Keratinocyte (primary cell): ENCODE measurements at regions not wholly inside any gene's neighbourhood (a gene's known extent, or its start where the extent isn't known, plus 50 kb on each side); places are given as distances from the start of the nearest gene placed in this dataset.

ENCODE experiments used
- DNase-seq: peaks from one replicate; pipeline ENCODE4 v3.0.0-alpha.2; 2011; ENCODE audit warnings: low read depth, missing footprints, low spot score
- FAIRE-seq: peaks from 2 replicates; lab custom pipeline; 2011; peaks lifted over from hg19 to GRCh38; lab: Jason Lieb, UNC
- H2AFZ ChIP-seq: 2 replicates; pipeline ENCODE4 v1.6.0; 2012; ENCODE audit warnings: low read length, control low read depth, inconsistent platforms; ENCODE audit not compliant: control insufficient read depth
- H3K27ac ChIP-seq: 2 replicates; pipeline ENCODE4 v1.5.1; 2011; ENCODE audit warnings: low read length; ENCODE audit not compliant: control insufficient read depth, insufficient read depth
- H3K27me3 ChIP-seq: 3 replicates; pipeline ENCODE4 v1.6.0; 2011; ENCODE audit warnings: low read length; ENCODE audit not compliant: control insufficient read depth, insufficient read depth; ENCODE audit errors: extremely low read depth
- H3K36me3 ChIP-seq, 2 experiments: 2 replicates in 1 of 2; 3 replicates in 1 of 2; pipeline ENCODE4 v1.5.1; 2011; ENCODE audit warnings: low read length in 2 of 2, mild to moderate bottlenecking in 1 of 2; ENCODE audit not compliant: control insufficient read depth in 2 of 2, insufficient read depth in 2 of 2; ENCODE audit errors: extremely low read depth in 1 of 2
- H3K4me1 ChIP-seq: 3 replicates; pipeline ENCODE4 v1.5.1; 2011; ENCODE audit warnings: low read length; ENCODE audit not compliant: control insufficient read depth, insufficient read depth; ENCODE audit errors: extremely low read depth
- H3K4me2 ChIP-seq: 3 replicates; pipeline ENCODE4 v1.6.0; 2011; ENCODE audit warnings: low read depth, low read length; ENCODE audit not compliant: control insufficient read depth, insufficient read depth; ENCODE audit errors: extremely low read depth
- H3K4me3 ChIP-seq, 3 experiments: fragments of 200-600 bp in 1 of 3; sonication (generic) in 1 of 3; 2 replicates in 2 of 3; 3 replicates in 1 of 3; pipeline ENCODE4 v1.5.1; 2011 to 2016; ENCODE audit warnings: low read length in 3 of 3, mild to moderate bottlenecking in 3 of 3, control low read depth in 2 of 3, inconsistent platforms in 1 of 3, low read depth in 1 of 3, mixed read lengths in 1 of 3, mixed run types in 1 of 3, moderate library complexity in 1 of 3; ENCODE audit not compliant: control insufficient read depth in 2 of 3, insufficient read depth in 2 of 3; ENCODE audit errors: extremely low read depth in 1 of 3
- H3K79me2 ChIP-seq: 2 replicates; pipeline ENCODE4 v1.6.0; 2012; ENCODE audit warnings: low read length; ENCODE audit not compliant: control insufficient read depth, insufficient read depth
- H3K9ac ChIP-seq: 3 replicates; pipeline ENCODE4 v1.6.0; 2011; ENCODE audit warnings: low read length; ENCODE audit not compliant: control insufficient read depth, insufficient read depth; ENCODE audit errors: extremely low read depth
- H3K9me1 ChIP-seq: 3 replicates; pipeline ENCODE4 v1.6.0; 2011; ENCODE audit warnings: low read length; ENCODE audit not compliant: control insufficient read depth, insufficient read depth; ENCODE audit errors: extremely low read depth
- H3K9me3 ChIP-seq: 2 replicates; pipeline ENCODE4 v1.5.1; 2012; ENCODE audit warnings: low read depth, low read length; ENCODE audit not compliant: control insufficient read depth
- H4K20me1 ChIP-seq: 3 replicates; pipeline ENCODE4 v1.6.0; 2011; ENCODE audit warnings: low read length; ENCODE audit not compliant: control insufficient read depth, insufficient read depth; ENCODE audit errors: extremely low read depth
- CTCF ChIP-seq, 3 experiments: IDR thresholded peaks in 1 of 3; conservative IDR thresholded peaks in 1 of 3; optimal IDR thresholded peaks in 1 of 3; 2 replicates in 2 of 3; 3 replicates in 1 of 3; pipeline versions ENCODE3 to v1.5.1; 2011; ENCODE audit warnings: low read length in 3 of 3, mild to moderate bottlenecking in 3 of 3, moderate library complexity in 2 of 3, control low read depth in 1 of 3, inconsistent platforms in 1 of 3; ENCODE audit not compliant: insufficient read depth in 2 of 3; ENCODE audit errors: extremely low read depth in 1 of 3
- EZH2 ChIP-seq: IDR thresholded peaks from one replicate; pipeline ENCODE4 v1.6.1; 2012; ENCODE audit warnings: inconsistent platforms, mild to moderate bottlenecking, low read length, moderate library complexity
- dilution Hi-C: fragments of 300-500 bp; cut with MboI; formaldehyde crosslinking; loops from one replicate; pipeline ENCODE4 v1.7.0; 2020; ENCODE audit warnings: low sequenced_read_pairs; ENCODE audit not compliant: extremely low pct_ligation_motif_present

GRCh38 chr2:8059255-8059654 is 622.6 kb upstream of the ID2 start:
- Histone ChIP-seq H3K79me2 (no peaks in the 10 kb centered on the region), H3K4me1 (no peaks in the 10 kb centered on the region), H3K4me2 (no peak overlapping the region), H4K20me1 (no peaks in the 10 kb centered on the region), H2AFZ (no peak overlapping the region), H3K9me1 (no peaks in the 10 kb centered on the region), H3K27me3 (no peaks in the 10 kb centered on the region), H3K4me3 (no peak overlapping the region), H3K36me3 (no peaks in the 10 kb centered on the region), H3K9ac (no peak overlapping the region), H3K9me3 (no peaks in the 10 kb centered on the region), H3K27ac (no peak overlapping the region)
- dilution Hi-C loops, result no loop called here
- FAIRE-seq (no peak), DNase-seq (no peak)
- no peak for TF ChIP-seq CTCF (optimal IDR thresholded peaks at IDR 0.05 in 1 of 3, IDR thresholded peaks at IDR 0.05 in 1 of 3, conservative IDR thresholded peaks at IDR 0.05 in 1 of 3; ENCODE audit: extremely low read depth in 1 of 3, insufficient read depth in 2 of 3, low read length in 3 of 3)
- no peak for TF ChIP-seq EZH2

- H3K79me2 ChIP-seq, result no peaks in the 10 kb centered on the region
- H4K20me1 ChIP-seq, result no peaks in the 10 kb centered on the region
- H3K27ac ChIP-seq, result no peak overlapping the region
- DNase-seq, result no peak
- H3K36me3 ChIP-seq, result no peaks in the 10 kb centered on the region
- no peak overlapping the region for H3K4me3 ChIP-seq
- no peak overlapping the region for H3K4me2 ChIP-seq
- no peaks in the 10 kb centered on the region for H3K4me1 ChIP-seq
- dilution Hi-C loops, result no loop called here
- H3K9me3 ChIP-seq, result no peaks in the 10 kb centered on the region
- no peak for FAIRE-seq
- TF ChIP-seq CTCF (optimal IDR thresholded peaks at IDR 0.05 in 1 of 3, IDR thresholded peaks at IDR 0.05 in 1 of 3, conservative IDR thresholded peaks at IDR 0.05 in 1 of 3; ENCODE audit: extremely low read depth in 1 of 3, insufficient read depth in 2 of 3, low read length in 3 of 3), result no peak
- TF ChIP-seq EZH2, result no peak
- H2AFZ ChIP-seq, result no peak overlapping the region
- H3K9me1 ChIP-seq, result no peaks in the 10 kb centered on the region
- H3K27me3 ChIP-seq, result no peaks in the 10 kb centered on the region
- no peak overlapping the region for H3K9ac ChIP-seq
These were observed 622.1 kb upstream of the ID2 start for GRCh38 chr2:8059794-8060193.
